RWPE1 (cell line): ENCODE measurements at regions not wholly inside any gene's neighbourhood (a gene's known extent, or its start where the extent isn't known, plus 50 kb on each side); places are given as distances from the start of the nearest gene placed in this dataset.

Source experiments
- CTCF ChIA-PET: fragments of 350-600 bp; sonication (Branson Sonifier 250); formaldehyde crosslinking; extraction: SDS; loops from one replicate; lab custom pipeline; 2021; lab: Yijun Ruan, JAX
- POLR2A ChIA-PET: fragments of 400-600 bp; formaldehyde crosslinking; extraction: SDS; loops from one replicate; lab custom pipeline; 2020; ENCODE audit warnings: antibody characterized with exemption; ENCODE audit not compliant: low non-redundant PET; lab: Yijun Ruan, JAX
- DNase-seq: peaks from one replicate; pipeline ENCODE4 v3.0.0; 2012; ENCODE audit warnings: low spot score
- H3K27ac ChIP-seq: fragments of 450-650 bp; 2 replicates; pipeline ENCODE4 v1.5.1; 2017
- CTCF ChIP-seq: fragments of 450-650 bp; conservative IDR thresholded peaks from 2 replicates; pipeline ENCODE4 v1.5.1; 2017; ENCODE audit warnings: low read depth, mild to moderate bottlenecking

- no peak overlapping the region for H3K27ac ChIP-seq
- no peak for DNase-seq
- no peak for TF ChIP-seq CTCF
- ChIA-PET POLR2A (no interaction called here), CTCF (no interaction called here)
Measured at GRCh38 chr11:32265911-32266310, 169.4 kb downstream of the WT1 start.

GRCh38 chr11:32266601-32267000 is 168.7 kb downstream of the WT1 start:
- ChIA-PET CTCF (no interaction called here), POLR2A (no interaction called here)
- TF ChIP-seq CTCF = no peak
- no peak for DNase-seq
- H3K27ac ChIP-seq = no peak overlapping the region

- DNase-seq = no peak
- ChIA-PET CTCF (interaction anchor here (0.7 kb wide), 1 partner anchor 93 kb away, joined by 3 read pairs; no protein-coding TSS in a partner anchor), POLR2A (no interaction called here)
- TF ChIP-seq CTCF = no peak
- H3K27ac ChIP-seq = no peak overlapping the region
Measured at GRCh38 chr11:32267679-32268187, 167.6 kb downstream of the WT1 start.

GRCh38 chr11:32273931-32274330 is 161.4 kb downstream of the WT1 start:
- POLR2A ChIA-PET = no interaction called here
- H3K27ac ChIP-seq = no peak overlapping the region
- no peak for TF ChIP-seq CTCF
- CTCF ChIA-PET = no interaction called here
- DNase-seq = no peak

- no peak for DNase-seq
- ChIA-PET POLR2A (no interaction called here), CTCF (no interaction called here)
- no peak overlapping the region for H3K27ac ChIP-seq
- TF ChIP-seq CTCF = no peak
Measured at GRCh38 chr11:32279672-32280071, 155.7 kb downstream of the WT1 start.

- CTCF ChIA-PET = no interaction called here
- DNase-seq = no peak
- H3K27ac ChIP-seq = no peak overlapping the region
- TF ChIP-seq CTCF = no peak
- POLR2A ChIA-PET = no interaction called here
Measured at GRCh38 chr11:32280339-32280738, 155.0 kb downstream of the WT1 start.
